WTC11 (cell line): ENCODE measurements at regions not wholly inside any gene's neighbourhood (a gene's known extent, or its start where the extent isn't known, plus 50 kb on each side); places are given as distances from the start of the nearest gene placed in this dataset.

Experiments
- ATF2 ChIP-seq: sonication (generic); formaldehyde crosslinking; IDR thresholded peaks from 2 replicates; pipeline ENCODE4 v1.8.1; 2022; ENCODE audit warnings: low read depth, missing genetic modification reagents, borderline replicate concordance
- ATF6 ChIP-seq: sonication (generic); formaldehyde crosslinking; IDR thresholded peaks from 2 replicates; pipeline ENCODE4 v1.8.1; 2023; ENCODE audit warnings: mild to moderate bottlenecking, missing genetic modification reagents
- CBFB ChIP-seq: sonication (generic); formaldehyde crosslinking; IDR thresholded peaks from 2 replicates; pipeline ENCODE4 v1.8.1; 2022; ENCODE audit warnings: mild to moderate bottlenecking, low read depth, missing genetic modification reagents
- CTCF ChIP-seq: fragments of 200-600 bp; IDR thresholded peaks from 2 replicates; pipeline ENCODE4 v1.8.0; 2022; ENCODE audit warnings: antibody characterized with exemption
- E2F5 ChIP-seq: sonication (generic); formaldehyde crosslinking; IDR thresholded peaks from 2 replicates; pipeline ENCODE4 v1.8.1; 2022; ENCODE audit warnings: mild to moderate bottlenecking, moderate library complexity, missing genetic modification reagents
- FOXK1 ChIP-seq: sonication (generic); formaldehyde crosslinking; IDR thresholded peaks from 2 replicates; pipeline ENCODE4 v1.8.0; 2022; ENCODE audit warnings: mild to moderate bottlenecking, moderate library complexity, missing genetic modification reagents
- FOXP4 ChIP-seq: sonication (generic); formaldehyde crosslinking; IDR thresholded peaks from 2 replicates; pipeline ENCODE4 v1.8.0; 2022; ENCODE audit warnings: mild to moderate bottlenecking, missing genetic modification reagents
- MAX ChIP-seq: sonication (generic); formaldehyde crosslinking; IDR thresholded peaks from 2 replicates; pipeline ENCODE4 v1.8.0; 2022; ENCODE audit warnings: mild to moderate bottlenecking, missing genetic modification reagents
- MLX ChIP-seq: sonication (generic); formaldehyde crosslinking; IDR thresholded peaks from 2 replicates; pipeline ENCODE4 v1.8.1; 2023; ENCODE audit warnings: mild to moderate bottlenecking, missing genetic modification reagents, moderate library complexity
- SMAD3 ChIP-seq: sonication (generic); formaldehyde crosslinking; IDR thresholded peaks from 2 replicates; pipeline ENCODE4 v1.8.0; 2022; ENCODE audit warnings: missing genetic modification reagents, mild to moderate bottlenecking, borderline replicate concordance
- TCF7 ChIP-seq: sonication (generic); formaldehyde crosslinking; IDR thresholded peaks from 2 replicates; pipeline ENCODE4 v1.8.0; 2022; ENCODE audit warnings: mild to moderate bottlenecking, low read depth, missing genetic modification reagents, moderate library complexity
- TEAD4 ChIP-seq: sonication (generic); formaldehyde crosslinking; IDR thresholded peaks from 2 replicates; pipeline ENCODE4 v1.8.0; 2022; ENCODE audit warnings: mild to moderate bottlenecking, missing genetic modification reagents
- USF2 ChIP-seq: sonication (generic); formaldehyde crosslinking; IDR thresholded peaks from 2 replicates; pipeline ENCODE4 v1.8.1; 2023; ENCODE audit warnings: mild to moderate bottlenecking, missing genetic modification reagents, moderate library complexity

GRCh38 chr11:24271798-24272197, 225.1 kb upstream of the LUZP2 start:
- TF ChIP-seq CTCF, result no peak
- TF ChIP-seq FOXK1 (CRISPR knock-in tag), result no peak
- no peak for TF ChIP-seq MLX (CRISPR knock-in tag)
- no peak for TF ChIP-seq MAX (CRISPR knock-in tag)
- no peak for TF ChIP-seq FOXP4 (CRISPR knock-in tag)
- no peak for TF ChIP-seq TEAD4 (CRISPR knock-in tag)
- TF ChIP-seq E2F5, result no peak
- TF ChIP-seq SMAD3 (CRISPR knock-in tag), result no peak
- no peak for TF ChIP-seq USF2 (CRISPR knock-in tag)
- TF ChIP-seq ATF6, result no peak
- no peak for TF ChIP-seq TCF7 (CRISPR knock-in tag)
- TF ChIP-seq CBFB, result no peak
- TF ChIP-seq ATF2, result no peak
